ENCODE measurements at regions not wholly inside any gene's neighbourhood (a gene's known extent, or its start where the extent isn't known, plus 50 kb on each side); places are given as distances from the start of the nearest gene placed in this dataset.

- TF ChIP-seq EZH2 (IDR thresholded peaks at IDR 0.05; ENCODE audit: low read length): no peak
- no peak for TF ChIP-seq CTCF (optimal IDR thresholded peaks at IDR 0.05 in 1 of 3, IDR thresholded peaks at IDR 0.05 in 1 of 3, conservative IDR thresholded peaks at IDR 0.05 in 1 of 3; ENCODE audit: extremely low read depth in 1 of 3, insufficient read depth in 2 of 3, low read length in 3 of 3)
Measured at GRCh38 chr7:144908324-144908723, 72.5 kb upstream of the TPK1 start.

All from keratinocyte (primary cell).